Neutrophil (primary cell): ENCODE measurements at regions not wholly inside any gene's neighbourhood (a gene's known extent, or its start where the extent isn't known, plus 50 kb on each side); places are given as distances from the start of the nearest gene placed in this dataset.

Experiments
- H3K27ac ChIP-seq: fragments of 200-600 bp; sonication (generic); 2 replicates; pipeline ENCODE4 v1.5.1; 2016; ENCODE audit warnings: mild to moderate bottlenecking, moderate library complexity
- H3K27me3 ChIP-seq: fragments of 200-600 bp; sonication (generic); 2 replicates; pipeline ENCODE4 v1.6.0; 2016; ENCODE audit warnings: mild to moderate bottlenecking
- H3K36me3 ChIP-seq: fragments of 200-600 bp; sonication (generic); 2 replicates; pipeline ENCODE4 v1.5.1; 2017
- H3K4me1 ChIP-seq, 2 experiments: fragments of 200-600 bp in 1 of 2; sonication (generic) in 1 of 2; 1 replicate in 1 of 2; 2 replicates in 1 of 2; pipeline versions ENCODE4 v1.5.1 to v1.6.1; 2013 to 2016; ENCODE audit warnings: low read depth in 1 of 2, low read length in 1 of 2, mild to moderate bottlenecking in 1 of 2, moderate library complexity in 1 of 2; ENCODE audit not compliant: control insufficient read depth in 1 of 2, insufficient read depth in 1 of 2
- H3K4me3 ChIP-seq, 2 experiments: fragments of 200-600 bp in 1 of 2; sonication (generic) in 1 of 2; 1 replicate in 1 of 2; 2 replicates in 1 of 2; pipeline ENCODE4 v1.5.1; 2013 to 2016; ENCODE audit warnings: low read depth in 1 of 2, low read length in 1 of 2, mild to moderate bottlenecking in 1 of 2, moderate library complexity in 1 of 2
- H3K9me3 ChIP-seq: fragments of 200-600 bp; sonication (generic); 2 replicates; pipeline ENCODE4 v1.5.1; 2016
- CTCF ChIP-seq: fragments of 200-600 bp; sonication (generic); IDR thresholded peaks from 2 replicates; pipeline ENCODE4 v1.5.1; 2016; ENCODE audit warnings: antibody characterized with exemption

- no peaks in the 10 kb centered on the region for H3K4me1 ChIP-seq
- no peaks in the 10 kb centered on the region for H3K27me3 ChIP-seq
- TF ChIP-seq CTCF = no peak
- H3K4me3 ChIP-seq = no peak overlapping the region
- no peak overlapping the region for H3K27ac ChIP-seq
- no peaks in the 10 kb centered on the region for H3K9me3 ChIP-seq
- no peaks in the 10 kb centered on the region for H3K36me3 ChIP-seq
Measured at GRCh38 chr4:11009281-11009680, 324.7 kb upstream of the CLNK start.

GRCh38 chr4:11005300-11005699 lies 320.7 kb upstream of the CLNK start:
- no peak overlapping the region for H3K27ac ChIP-seq
- H3K27me3 ChIP-seq = no peaks in the 10 kb centered on the region
- no peak overlapping the region for H3K4me3 ChIP-seq
- no peaks in the 10 kb centered on the region for H3K36me3 ChIP-seq
- TF ChIP-seq CTCF = no peak
- no peaks in the 10 kb centered on the region for H3K9me3 ChIP-seq
- H3K4me1 ChIP-seq = no peaks in the 10 kb centered on the region

- TF ChIP-seq CTCF = no peak
- Histone ChIP-seq H3K4me3 (no peak overlapping the region), H3K36me3 (no peaks in the 10 kb centered on the region), H3K27ac (no peak overlapping the region), H3K27me3 (no peaks in the 10 kb centered on the region), H3K4me1 (no peaks in the 10 kb centered on the region), H3K9me3 (no peaks in the 10 kb centered on the region)
Measured at GRCh38 chr4:11004818-11005217, 320.2 kb upstream of the CLNK start.

- Histone ChIP-seq H3K36me3 (no peaks in the 10 kb centered on the region), H3K9me3 (no peaks in the 10 kb centered on the region), H3K27me3 (no peaks in the 10 kb centered on the region), H3K4me1 (no peaks in the 10 kb centered on the region), H3K27ac (no peak overlapping the region), H3K4me3 (no peak overlapping the region)
- no peak for TF ChIP-seq CTCF
Measured at GRCh38 chr4:11002961-11003360, 318.4 kb upstream of the CLNK start.

GRCh38 chr4:10998846-10999245 lies 314.3 kb upstream of the CLNK start:
- H3K36me3 ChIP-seq = no peaks in the 10 kb centered on the region
- no peak for TF ChIP-seq CTCF
- no peaks in the 10 kb centered on the region for H3K4me1 ChIP-seq
- no peaks in the 10 kb centered on the region for H3K9me3 ChIP-seq
- no peak overlapping the region for H3K4me3 ChIP-seq
- no peak overlapping the region for H3K27ac ChIP-seq
- no peaks in the 10 kb centered on the region for H3K27me3 ChIP-seq

- H3K4me1 ChIP-seq = no peaks in the 10 kb centered on the region
- H3K4me3 ChIP-seq = no peak overlapping the region
- H3K27me3 ChIP-seq = no peaks in the 10 kb centered on the region
- no peak overlapping the region for H3K27ac ChIP-seq
- H3K9me3 ChIP-seq = no peaks in the 10 kb centered on the region
- no peak for TF ChIP-seq CTCF
- no peaks in the 10 kb centered on the region for H3K36me3 ChIP-seq
Measured at GRCh38 chr4:10984815-10985214, 300.2 kb upstream of the CLNK start.
